Stimulated activated CD8-positive, alpha-beta memory T cell treated with anti-CD3 and anti-CD28 coated beads, Interleukin-7, amount 100 ng/mL, for 4 hours (primary cell): ENCODE measurements at regions not wholly inside any gene's neighbourhood (a gene's known extent, or its start where the extent isn't known, plus 50 kb on each side); places are given as distances from the start of the nearest gene placed in this dataset.

ENCODE experiments used
- DNase-seq, 2 donors: peaks; one replicate each; pipeline ENCODE4 v3.0.0-alpha.2; 2020; ENCODE audit warnings: low read depth in 2 of 2

DNA sequence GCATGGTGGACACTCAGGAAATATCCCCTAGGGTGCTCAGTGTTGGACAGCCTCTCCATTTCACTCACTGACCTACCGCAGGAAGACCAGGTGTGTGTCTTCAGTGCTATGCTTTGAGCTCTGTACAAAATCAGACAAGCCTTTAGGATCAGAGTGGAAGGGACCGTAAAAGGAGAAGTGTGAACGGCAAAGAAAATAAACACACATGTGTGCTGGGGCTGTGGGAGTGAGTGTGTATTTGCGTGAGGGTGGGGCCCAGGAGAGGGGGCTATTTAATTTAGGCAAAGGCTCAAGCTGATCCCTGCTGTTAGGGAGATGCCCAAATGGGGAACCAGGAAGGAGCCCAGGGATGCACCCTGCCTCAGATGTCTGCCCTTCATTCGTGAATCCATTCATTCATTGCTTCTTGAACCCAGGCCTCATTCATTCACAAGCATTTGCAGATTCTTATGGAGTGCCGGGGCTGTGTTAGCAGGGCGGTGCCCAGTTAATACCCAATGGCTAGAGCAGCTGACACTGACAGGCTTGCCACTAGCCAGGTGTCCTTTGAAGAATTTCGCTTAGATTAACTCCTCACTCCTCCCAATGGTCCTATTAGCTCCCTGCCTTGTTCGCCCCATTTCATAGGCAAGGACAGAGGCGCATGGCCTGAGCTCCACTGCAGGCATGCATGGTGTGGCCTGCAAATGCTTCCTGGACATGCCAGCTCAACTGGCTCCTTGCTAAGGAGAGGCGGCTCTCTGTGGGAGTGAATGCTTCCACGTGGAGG lies 296.7 kb upstream of the FOXF1 start:
- DNase-seq: no peak

DNA sequence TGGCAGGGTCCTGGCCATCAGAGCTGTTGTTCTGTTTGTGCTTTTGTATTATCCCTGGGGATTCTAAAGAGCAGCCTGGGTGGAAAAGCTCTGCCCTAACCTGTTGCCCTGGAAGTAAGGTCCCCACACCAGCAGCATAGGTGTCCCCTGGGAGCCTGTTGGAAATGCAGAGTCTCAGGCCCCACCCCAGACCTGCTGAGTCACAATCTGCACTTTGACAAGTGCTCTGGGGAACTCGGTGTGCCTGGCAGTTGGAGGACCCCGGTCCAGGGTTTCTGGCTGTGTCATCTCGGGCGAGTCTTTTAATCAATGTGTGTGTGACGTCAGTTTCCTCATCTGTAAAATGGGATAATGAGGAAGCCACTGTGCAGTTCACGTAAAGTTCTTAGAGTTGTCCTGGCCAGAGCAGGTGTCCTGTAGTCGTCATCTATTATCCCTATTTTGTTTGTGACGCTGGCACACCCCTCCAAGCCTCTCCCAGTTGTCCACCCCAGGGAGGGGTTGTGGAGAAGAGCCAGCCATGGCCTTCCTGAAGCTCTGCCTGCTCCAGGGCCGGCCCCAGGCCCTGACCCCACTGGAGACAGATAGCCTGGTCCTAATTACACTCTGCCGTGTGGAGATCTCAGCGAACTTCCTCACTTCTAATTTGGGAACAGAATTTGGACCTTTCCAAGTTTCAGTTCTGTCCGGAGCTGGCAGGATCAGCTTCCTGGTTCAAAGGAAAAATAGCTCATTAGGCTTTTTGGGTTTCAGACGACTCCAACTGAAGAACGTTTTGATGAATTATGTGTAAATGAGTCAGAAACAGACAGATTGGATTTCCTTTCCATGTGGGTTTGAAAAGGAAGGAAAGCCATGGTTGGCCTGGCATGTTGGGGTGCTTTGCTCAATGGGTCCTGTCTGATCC lies 295.7 kb upstream of the FOXF1 start:
- DNase-seq: no peak

DNA sequence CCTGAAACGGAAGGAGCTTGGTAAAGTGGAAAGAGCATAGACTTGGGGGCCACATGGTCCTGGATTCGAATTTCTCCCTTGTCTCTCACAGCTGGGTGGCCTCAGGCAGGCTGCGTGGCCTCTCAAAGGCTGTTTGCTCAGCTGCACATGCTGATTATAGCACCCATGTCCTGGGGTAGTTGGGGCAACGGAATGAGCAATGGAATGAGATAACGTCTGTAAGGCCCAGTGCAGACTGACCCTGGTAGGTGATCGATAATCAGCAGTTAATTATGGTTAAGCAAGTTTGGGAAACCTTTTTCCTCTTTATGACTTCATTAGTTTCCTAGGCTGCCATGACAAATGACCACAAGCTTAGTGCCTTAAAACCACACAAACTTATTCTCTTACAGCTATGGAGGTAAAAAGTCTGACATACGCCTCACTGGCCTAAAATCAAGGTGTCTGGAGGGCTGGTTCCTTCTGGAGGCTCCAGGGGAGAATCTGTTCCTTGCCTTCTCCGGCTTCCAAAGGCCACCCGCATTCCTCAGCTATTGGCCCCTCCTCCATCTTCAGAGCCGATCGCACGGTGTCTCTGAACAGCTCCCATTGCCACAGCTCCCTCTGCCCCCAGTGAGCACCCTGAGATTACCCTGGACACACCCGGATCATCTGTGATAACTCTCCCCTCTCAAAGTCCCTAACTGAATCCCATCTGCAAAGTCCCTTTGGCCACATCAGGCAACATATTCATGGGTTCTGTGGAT lies 294.9 kb upstream of the FOXF1 start:
- DNase-seq: no peak

DNA sequence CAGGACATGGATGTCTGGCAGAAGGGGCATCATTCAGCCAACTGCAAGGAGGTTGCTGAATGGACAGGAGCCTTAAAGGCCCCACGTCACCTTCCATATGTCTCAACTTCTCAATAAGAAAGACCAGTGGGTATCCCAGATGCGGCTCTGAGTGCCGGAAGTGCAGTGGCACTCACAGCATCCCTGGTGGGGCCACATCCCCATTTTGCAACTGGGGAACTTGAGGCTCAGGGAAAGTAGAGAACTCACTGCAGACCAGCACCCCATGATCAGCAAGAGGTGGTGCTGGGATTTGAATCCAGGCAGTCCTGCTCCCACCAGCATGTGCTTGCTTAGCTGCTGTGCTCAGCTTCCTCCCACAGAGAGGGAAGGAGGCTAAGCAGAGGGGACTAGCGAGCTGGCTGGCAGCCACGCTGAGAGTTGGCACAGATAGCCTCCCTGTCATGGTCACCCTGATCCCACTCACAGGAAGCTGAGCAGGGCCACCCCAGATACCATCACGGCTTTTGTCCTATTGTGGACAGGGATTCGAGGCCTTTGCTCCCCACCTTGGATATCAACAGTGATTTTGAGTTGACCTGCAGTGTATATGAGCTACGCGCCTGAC lies 294.2 kb upstream of the FOXF1 start:
- no peak for DNase-seq

DNA sequence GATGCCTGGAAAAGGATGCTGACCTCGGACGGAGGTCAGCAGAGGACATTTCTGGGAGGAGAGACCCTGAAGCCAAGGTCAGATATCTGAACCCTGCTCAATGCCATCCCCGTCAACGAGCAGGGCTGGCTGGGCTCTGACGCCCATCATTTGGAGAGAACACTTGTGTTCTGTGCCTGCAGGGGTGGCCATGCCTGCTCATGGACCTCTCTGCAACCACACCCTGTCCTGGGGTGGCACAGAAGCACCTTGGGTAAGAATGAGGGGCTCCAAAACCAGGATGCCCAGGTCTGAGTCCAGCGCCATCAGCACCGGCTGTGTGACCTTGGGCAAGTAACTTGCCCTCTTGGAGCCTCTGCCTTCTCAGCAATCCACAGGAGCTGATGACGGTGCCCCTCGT lies 293.7 kb upstream of the FOXF1 start:
- no peak for DNase-seq

DNA sequence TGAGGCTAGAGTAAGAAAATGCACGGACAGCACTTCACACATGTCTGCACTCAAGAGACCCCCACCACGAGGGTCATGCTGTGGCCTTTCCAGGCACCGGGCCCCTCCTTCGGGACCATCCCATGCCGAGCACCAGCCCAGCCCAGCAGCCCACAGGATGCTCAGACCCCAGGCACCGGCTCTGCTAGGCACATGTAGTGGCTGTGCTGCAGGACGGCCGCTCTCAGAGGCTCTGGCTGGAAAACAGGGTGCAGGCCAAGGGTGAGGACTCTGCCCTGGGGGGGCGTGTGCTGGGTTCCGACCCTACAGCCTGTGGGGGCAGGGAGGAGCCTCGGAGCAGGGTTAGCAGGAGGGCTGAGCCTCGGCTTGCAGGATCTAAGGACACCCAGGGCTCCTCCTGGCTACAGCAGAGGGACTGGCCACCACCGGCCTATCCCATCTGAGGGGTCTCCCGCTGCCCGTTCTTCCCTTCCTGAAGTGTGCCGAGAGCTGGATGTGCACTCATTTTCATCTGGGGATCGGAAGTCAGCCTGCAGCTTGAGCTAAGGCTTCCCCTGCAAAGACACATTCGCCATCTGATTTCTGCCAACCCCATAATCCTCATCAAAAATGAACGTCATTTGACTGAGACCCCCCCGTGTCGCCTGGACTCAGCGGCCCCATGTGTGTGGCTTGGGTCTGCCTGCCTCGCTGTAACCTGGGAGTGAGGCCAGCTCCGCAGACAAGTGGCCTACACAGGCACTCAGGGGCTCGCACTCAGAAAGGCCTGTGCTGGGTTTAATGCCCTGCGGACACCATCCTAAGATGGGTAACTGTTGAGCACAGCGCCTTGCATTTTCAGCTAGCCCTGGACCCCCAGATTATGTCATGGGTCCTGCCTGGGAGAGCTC lies 293.1 kb upstream of the FOXF1 start:
- no peak for DNase-seq

DNA sequence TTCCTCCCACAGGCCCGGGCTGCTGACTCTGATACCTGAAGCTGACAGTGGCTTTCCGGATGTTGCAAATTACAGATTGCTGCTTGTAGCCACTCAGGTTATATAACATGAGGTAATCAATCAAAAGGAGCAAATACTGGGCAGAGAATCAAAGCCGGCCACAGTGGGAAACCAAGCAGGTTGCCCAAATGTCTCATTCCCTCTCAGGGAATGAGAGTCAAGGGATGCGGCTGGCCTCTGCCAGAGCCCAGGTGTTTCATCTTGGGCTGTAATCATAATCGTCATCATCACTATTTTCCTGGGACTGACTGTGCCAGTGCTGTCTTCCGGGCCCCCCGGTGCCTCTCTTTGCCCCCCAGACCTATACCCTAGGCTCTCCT lies 292.4 kb upstream of the FOXF1 start:
- no peak for DNase-seq

DNA sequence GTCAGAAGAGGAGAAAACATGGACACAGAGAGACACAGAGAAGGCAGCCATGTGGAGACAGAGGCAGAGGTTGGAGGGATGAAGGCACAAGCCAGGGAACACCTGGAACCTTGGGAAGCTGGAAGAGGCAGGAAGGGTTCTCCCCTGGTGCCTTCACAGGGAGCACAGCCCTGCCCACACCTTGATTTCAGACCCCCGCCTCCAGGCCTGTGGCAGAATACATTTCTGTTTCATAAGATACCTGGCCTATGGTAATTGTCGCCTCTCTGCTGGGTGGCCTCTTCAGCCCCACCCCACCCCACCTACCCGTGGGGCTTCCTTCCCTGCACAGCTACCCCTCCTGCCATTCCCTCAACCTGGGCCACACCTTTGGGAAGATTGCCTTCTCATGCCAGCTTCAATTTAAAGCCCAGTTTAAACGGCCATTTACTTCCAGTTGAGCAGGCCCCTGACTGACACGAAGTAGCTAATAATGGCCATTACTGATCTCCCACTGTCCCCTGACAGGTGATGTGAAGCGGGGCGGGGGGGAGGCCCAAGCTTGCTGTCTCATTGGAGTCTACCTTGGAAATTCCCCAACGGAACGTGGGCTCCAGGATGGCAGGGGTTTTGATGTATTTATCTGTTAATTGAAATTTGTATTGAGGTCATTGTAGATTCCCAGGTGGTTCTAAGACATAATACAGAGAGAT lies 291.7 kb upstream of the FOXF1 start:
- no peak for DNase-seq

DNA sequence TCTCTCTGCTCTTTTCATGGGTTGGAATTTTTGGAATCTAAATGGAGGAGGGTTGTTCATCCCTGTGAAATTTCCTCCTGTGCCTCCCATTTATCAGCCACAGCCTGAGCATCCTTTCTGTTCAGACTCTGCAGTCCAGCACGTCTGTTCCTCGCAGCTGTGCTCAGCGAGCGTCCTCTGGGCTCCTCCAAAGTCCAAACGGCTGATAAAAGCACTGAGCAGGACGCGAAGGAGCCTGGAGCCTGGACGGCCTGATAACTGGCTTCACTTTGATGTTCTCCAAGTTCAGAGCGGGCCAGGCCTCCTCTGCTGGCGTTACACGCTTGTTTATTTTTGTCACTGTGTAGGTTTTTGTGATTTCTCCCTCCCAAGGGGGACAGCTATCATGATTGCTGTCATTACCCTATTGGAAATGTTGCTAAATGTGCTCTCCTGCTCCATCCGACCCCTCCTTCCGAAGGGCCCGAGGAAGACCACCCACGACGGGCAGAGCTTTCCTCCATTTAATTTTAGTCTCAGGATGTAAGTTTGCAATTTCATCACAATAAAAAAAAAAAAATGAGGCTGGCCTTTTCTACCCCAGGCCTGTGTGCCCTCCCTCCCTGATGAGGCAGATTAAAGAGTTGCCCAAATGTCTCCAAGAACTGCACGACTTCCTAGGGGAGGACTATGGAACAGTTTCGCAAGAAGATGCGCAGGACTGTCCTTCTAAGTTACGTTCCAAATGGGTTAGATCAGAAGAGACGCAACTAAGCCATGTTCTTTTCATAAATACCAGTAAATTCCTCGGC lies 290.5 kb upstream of the FOXF1 start:
- DNase-seq: no peak

DNA sequence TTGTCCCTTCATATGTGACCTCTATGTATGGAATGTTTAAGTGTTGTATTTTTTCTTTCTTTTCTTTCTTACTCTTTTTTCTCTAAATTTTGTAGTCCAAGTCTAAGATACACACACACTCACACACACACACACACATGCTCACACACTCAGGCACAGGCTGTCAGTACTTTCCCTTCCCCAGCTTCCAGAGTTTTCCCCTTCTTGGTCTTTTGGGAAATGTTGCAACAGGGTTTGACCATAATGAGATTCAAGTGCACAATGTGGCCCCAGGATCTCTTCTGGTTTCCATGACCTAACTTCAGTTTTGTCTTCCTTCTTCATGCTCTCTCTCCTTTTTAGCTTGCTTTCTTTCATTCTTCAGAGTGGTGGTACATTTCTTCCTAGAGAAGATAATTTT lies 289.8 kb upstream of the FOXF1 start:
- no peak for DNase-seq

DNA sequence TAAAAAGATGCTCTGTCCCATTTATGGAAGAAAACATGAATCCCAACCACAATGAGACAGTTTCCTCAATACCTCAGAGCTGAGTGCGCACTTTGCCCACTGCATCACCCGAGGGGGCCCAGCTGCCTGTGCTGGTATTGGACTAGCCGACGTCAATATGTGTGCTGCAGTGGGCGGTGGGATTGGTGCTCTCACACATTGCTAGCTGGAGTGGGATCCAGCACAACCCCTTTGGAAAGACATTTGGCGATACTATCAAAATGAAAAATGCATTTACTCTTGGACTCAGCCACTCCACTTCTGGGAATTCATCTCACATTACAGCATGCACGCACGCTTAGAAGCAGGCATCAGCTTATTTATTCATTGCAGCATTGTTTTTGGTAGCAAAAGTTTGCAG lies 289.2 kb upstream of the FOXF1 start:
- DNase-seq: no peak

DNA sequence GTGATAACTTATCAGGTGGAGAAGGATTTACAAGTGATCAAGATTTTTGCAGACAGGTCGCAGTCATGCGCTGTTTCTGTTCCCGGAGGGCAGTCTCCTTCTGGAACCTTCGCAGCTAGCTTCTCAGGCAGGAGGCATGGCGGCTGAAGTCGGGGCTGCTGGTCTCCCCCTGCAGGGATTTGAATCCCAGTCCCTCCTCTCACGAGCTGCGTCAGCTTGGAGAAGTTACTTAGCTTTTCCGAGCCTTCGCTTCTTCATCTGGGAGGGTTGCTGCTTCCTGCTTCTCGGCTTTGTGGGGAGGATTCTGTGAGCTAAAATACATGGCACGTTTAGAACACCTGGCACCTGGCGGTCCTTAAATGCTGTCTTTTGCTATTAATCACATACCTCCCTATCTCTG lies 287.8 kb upstream of the FOXF1 start:
- DNase-seq: no peak

DNA sequence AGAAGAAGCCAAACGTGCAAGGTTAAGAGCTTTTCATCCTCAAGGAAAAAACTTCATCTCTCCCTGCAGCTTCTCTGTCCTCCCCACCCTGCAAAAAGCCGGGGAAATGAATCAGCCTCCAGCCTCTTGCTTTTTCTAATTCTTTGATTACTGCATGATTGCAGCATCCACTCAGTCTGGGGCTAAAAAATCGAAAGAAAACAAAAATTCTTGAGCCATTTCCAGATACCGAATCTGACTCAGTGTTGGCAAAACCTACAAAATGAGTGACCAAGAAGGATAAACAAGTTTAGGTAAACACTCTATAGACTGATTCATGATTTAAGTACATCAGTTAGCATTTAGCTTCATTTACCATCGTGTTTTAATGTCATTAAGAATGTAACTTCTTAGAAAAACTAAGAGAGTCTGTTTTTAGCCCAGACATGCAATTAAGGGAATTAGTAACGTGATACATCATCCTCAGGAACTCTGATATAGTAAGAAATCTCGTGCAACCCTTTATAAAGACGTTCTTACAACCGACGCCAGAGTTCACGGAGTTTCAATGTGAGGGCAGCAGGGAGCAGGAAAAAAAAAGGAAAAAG lies 287.3 kb upstream of the FOXF1 start:
- no peak for DNase-seq

DNA sequence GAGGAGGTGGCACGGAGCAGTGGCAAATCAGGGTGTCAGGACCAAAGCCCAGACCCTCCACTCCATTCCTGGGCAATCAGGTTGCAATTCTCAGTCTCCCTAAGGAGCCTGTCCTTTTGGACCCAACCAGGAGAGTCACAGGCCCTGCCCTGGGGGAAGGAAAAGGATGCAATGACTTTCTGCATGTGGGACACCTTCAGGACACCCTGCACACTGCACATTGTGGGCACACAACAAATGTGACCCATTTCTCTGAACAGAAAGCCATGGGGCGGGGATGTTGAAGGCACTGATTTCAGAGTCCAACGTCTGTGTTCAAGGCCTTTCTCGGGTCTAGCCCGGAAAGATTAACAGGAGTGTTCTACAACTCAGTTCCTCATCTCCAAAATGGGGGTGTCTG lies 286.2 kb upstream of the FOXF1 start:
- DNase-seq: no peak

DNA sequence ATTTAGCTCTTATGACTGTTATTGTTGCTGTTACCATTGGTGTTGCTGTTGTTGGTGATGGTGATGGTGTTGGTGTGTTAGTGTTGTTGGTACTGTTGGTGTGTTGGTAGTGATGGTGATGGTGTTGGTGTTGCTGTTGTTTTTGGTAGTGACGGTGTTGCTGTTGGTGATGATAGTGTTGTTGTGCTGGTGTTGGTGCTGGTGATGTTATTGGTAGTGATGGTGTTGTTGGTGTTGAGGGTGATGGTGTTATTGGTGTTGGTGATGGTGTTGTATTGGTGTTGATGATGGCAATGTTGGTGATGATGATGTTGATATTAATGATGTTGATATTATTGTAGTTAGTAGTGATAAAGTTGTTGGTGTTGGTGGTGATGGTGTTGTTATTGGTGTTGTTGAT lies 285.7 kb upstream of the FOXF1 start:
- no peak for DNase-seq

DNA sequence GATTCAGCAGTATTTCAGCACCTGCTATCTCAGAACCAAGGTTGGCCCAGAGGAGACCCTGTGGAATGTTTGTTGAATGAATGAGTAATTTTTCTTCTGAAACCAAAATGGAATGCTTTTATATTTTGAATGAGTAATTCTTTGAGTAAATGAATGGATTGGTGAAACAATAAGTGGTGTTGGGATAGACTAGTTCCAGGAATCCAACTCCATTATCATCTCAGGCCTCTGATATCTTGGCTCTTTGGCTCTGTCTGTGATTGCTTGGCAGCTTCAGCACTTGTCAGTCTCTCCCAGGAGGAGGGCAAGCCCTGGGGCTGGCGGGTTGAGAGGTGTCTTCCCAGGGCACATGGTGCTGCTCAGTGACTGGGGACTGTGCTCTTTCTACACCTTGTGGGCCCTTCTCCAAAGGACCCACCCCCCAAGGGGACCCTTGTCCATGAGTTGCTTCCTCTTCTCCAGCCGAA lies 284.4 kb upstream of the FOXF1 start:
- DNase-seq: no peak

DNA sequence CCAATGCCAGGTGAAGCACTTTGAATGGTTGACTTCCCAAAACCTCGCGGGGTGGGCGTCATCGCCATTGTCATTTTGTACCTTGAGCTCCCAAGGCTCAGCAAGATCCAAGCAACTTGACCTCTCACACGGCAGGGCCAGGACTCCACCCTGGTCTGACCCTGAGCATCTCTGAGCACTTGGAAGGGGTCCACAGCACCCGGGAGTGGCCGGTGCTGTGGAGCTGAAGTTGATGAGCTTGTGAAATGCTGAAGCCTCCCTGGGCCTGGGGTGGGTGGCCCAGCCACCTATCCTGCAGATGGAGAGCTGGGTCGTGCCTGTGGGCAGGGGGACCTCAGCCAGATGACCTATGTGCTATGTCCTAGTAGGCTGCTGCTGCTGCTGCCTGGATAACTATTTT lies 283.3 kb upstream of the FOXF1 start:
- no peak for DNase-seq

DNA sequence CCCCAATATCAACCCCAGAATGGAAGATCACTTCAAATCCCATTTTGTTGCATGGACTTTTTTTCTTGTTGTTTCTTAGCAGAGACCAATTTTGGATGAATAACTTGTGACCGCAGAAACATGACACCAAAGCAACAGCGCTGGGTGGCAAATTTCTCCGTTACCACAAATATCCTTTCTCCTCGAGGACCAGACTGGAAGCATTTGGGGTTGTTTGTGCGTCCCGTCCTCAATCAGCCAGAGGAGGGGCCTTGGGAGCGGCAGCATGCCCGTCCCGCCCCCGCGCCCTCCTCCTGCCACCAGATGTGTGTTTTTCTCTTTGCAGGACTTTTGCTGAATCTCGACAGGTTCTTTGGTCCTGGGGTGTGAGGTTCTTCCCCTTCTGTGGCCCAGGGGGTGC lies 282.5 kb upstream of the FOXF1 start:
- no peak for DNase-seq

DNA sequence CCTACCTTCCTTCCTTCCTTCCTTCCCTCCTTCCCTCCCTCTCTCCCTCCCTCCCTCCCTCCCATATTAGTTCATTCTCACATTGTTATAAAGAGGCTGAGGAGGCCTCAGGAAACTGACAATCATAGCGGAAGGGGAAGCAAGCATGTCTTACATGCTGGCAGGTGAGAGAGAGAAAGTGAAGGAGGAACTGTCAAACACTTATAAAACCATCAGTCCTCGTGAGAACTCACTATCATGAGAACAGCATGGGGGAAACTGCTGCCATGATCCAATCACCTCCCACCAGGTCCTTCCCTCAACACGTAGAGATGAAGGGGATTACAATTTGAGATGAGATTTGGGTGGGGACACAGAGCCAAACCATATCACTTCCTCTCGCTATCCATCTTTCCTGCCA lies 281.6 kb upstream of the FOXF1 start:
- DNase-seq: no peak
